ENCODE measurements at regions not wholly inside any gene's neighbourhood (a gene's known extent, or its start where the extent isn't known, plus 50 kb on each side); places are given as distances from the start of the nearest gene placed in this dataset.

GRCh38 chr13:63117710-63118109, 1702.1 kb upstream of the PCDH20 start:
- no peak for TF ChIP-seq GABPA (IDR thresholded peaks at IDR 0.05 in 1 of 2, conservative IDR thresholded peaks at IDR 0.05 in 1 of 2)
- TF ChIP-seq, protein P1, sequence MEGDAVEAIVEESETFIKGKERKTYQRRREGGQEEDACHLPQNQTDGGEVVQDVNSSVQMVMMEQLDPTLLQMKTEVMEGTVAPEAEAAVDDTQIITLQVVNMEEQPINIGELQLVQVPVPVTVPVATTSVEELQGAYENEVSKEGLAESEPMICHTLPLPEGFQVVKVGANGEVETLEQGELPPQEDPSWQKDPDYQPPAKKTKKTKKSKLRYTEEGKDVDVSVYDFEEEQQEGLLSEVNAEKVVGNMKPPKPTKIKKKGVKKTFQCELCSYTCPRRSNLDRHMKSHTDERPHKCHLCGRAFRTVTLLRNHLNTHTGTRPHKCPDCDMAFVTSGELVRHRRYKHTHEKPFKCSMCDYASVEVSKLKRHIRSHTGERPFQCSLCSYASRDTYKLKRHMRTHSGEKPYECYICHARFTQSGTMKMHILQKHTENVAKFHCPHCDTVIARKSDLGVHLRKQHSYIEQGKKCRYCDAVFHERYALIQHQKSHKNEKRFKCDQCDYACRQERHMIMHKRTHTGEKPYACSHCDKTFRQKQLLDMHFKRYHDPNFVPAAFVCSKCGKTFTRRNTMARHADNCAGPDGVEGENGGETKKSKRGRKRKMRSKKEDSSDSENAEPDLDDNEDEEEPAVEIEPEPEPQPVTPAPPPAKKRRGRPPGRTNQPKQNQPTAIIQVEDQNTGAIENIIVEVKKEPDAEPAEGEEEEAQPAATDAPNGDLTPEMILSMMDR (IDR thresholded peaks at IDR 0.05; ENCODE audit: low read depth, low read length, missing input control) = no peak
- no peak for TF ChIP-seq SP1 (IDR thresholded peaks at IDR 0.05)
- TF ChIP-seq, protein P2, sequence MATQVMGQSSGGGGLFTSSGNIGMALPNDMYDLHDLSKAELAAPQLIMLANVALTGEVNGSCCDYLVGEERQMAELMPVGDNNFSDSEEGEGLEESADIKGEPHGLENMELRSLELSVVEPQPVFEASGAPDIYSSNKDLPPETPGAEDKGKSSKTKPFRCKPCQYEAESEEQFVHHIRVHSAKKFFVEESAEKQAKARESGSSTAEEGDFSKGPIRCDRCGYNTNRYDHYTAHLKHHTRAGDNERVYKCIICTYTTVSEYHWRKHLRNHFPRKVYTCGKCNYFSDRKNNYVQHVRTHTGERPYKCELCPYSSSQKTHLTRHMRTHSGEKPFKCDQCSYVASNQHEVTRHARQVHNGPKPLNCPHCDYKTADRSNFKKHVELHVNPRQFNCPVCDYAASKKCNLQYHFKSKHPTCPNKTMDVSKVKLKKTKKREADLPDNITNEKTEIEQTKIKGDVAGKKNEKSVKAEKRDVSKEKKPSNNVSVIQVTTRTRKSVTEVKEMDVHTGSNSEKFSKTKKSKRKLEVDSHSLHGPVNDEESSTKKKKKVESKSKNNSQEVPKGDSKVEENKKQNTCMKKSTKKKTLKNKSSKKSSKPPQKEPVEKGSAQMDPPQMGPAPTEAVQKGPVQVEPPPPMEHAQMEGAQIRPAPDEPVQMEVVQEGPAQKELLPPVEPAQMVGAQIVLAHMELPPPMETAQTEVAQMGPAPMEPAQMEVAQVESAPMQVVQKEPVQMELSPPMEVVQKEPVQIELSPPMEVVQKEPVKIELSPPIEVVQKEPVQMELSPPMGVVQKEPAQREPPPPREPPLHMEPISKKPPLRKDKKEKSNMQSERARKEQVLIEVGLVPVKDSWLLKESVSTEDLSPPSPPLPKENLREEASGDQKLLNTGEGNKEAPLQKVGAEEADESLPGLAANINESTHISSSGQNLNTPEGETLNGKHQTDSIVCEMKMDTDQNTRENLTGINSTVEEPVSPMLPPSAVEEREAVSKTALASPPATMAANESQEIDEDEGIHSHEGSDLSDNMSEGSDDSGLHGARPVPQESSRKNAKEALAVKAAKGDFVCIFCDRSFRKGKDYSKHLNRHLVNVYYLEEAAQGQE (IDR thresholded peaks at IDR 0.05) = no peak
- no peak for TF ChIP-seq FOXA1 (IDR thresholded peaks at IDR 0.05)
- TF ChIP-seq, protein P3, sequence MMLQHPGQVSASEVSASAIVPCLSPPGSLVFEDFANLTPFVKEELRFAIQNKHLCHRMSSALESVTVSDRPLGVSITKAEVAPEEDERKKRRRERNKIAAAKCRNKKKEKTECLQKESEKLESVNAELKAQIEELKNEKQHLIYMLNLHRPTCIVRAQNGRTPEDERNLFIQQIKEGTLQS (IDR thresholded peaks at IDR 0.05) = no peak
- no peak for TF ChIP-seq EGR1 (IDR thresholded peaks at IDR 0.05; ENCODE audit: low read depth in 2 of 2)
- no peak for TF ChIP-seq RXRA (IDR thresholded peaks at IDR 0.05)
- no peak for TF ChIP-seq JUND (IDR thresholded peaks at IDR 0.05)
- no peak for TF ChIP-seq ZBTB33 (IDR thresholded peaks at IDR 0.05)
- no peak for TF ChIP-seq RAD21 (IDR thresholded peaks at IDR 0.05)
- TF ChIP-seq MAX (IDR thresholded peaks at IDR 0.05) = no peak
- no peak for TF ChIP-seq TAF1 (conservative IDR thresholded peaks at IDR 0.05)

Data from liver (tissue), 3 donors.